HG02798 (cell line): ENCODE measurements at regions not wholly inside any gene's neighbourhood (a gene's known extent, or its start where the extent isn't known, plus 50 kb on each side); places are given as distances from the start of the nearest gene placed in this dataset.
"Not testable (repeated sequence)": the region's sequence is repeated elsewhere in the genome, so short reads cannot be mapped to it uniquely, and the experiment has no call there.

ENCODE experiments used
- ATAC-seq: cut with Tn5 transposase; IDR thresholded peaks from one replicate; pipeline ENCODE4 v1.9.1; 2021; ENCODE audit warnings: mild to moderate bottlenecking; ENCODE audit not compliant: unreplicated experiment, poor library complexity

- no peak for ATAC-seq
Observed at GRCh38 chr2:53544871-53545558, 222.6 kb upstream of the CHAC2 start.

- no peak for ATAC-seq
Observed at GRCh38 chr2:53543083-53543482, 224.5 kb upstream of the CHAC2 start.

GRCh38 chr2:53536583-53537361 is 230.8 kb upstream of the CHAC2 start:
- no peak for ATAC-seq

GRCh38 chr2:53535234-53535840 is 232.3 kb upstream of the CHAC2 start:
- ATAC-seq = no peak

- no peak for ATAC-seq
Observed at GRCh38 chr2:53530126-53530525, 237.5 kb upstream of the CHAC2 start.

GRCh38 chr2:53527056-53527455 is 240.5 kb upstream of the CHAC2 start:
- ATAC-seq = no peak

- ATAC-seq = no peak
Observed at GRCh38 chr2:53519918-53520841, 247.4 kb upstream of the CHAC2 start.

- no peak for ATAC-seq
Observed at GRCh38 chr2:53517406-53517805, 250.2 kb upstream of the CHAC2 start.

GRCh38 chr2:53516650-53517049 is 251.0 kb upstream of the CHAC2 start:
- ATAC-seq = no peak

GRCh38 chr2:53515435-53516332 is 251.9 kb upstream of the CHAC2 start:
- ATAC-seq = no peak

- ATAC-seq = no peak
Observed at GRCh38 chr2:53513167-53513666, 254.4 kb upstream of the CHAC2 start.

GRCh38 chr2:53512071-53512826 is 255.4 kb upstream of the CHAC2 start:
- ATAC-seq = no peak

GRCh38 chr2:53511549-53511948 is 256.1 kb upstream of the CHAC2 start:
- no peak for ATAC-seq

- ATAC-seq = no peak
Observed at GRCh38 chr2:53510401-53510800, 257.2 kb upstream of the CHAC2 start.

GRCh38 chr2:53509831-53510388 is 257.7 kb upstream of the CHAC2 start:
- ATAC-seq = no peak

GRCh38 chr2:53508667-53509066 is 258.9 kb upstream of the CHAC2 start:
- ATAC-seq = no peak

- not testable (repeated sequence) for ATAC-seq
Observed at GRCh38 chr2:53507070-53507469, 260.5 kb upstream of the CHAC2 start.

- no peak for ATAC-seq
Observed at GRCh38 chr2:53505826-53506225, 261.8 kb upstream of the CHAC2 start.
